SIG-M5 treated with dmso at 0.1 percent for 504 hours (cell line): ENCODE measurements at regions not wholly inside any gene's neighbourhood (a gene's known extent, or its start where the extent isn't known, plus 50 kb on each side); places are given as distances from the start of the nearest gene placed in this dataset.
A peak's percentile ranks its signal among the peaks of the same experiment; 100 is the strongest.
"Not testable (repeated sequence)": the region's sequence is repeated elsewhere in the genome, so short reads cannot be mapped to it uniquely, and the experiment has no call there.

ENCODE experiments used
- DNase-seq: peaks from one replicate; lab custom pipeline; 2025; ENCODE audit not compliant: unreplicated experiment; lab: John Stamatoyannopoulos, UW

DNA sequence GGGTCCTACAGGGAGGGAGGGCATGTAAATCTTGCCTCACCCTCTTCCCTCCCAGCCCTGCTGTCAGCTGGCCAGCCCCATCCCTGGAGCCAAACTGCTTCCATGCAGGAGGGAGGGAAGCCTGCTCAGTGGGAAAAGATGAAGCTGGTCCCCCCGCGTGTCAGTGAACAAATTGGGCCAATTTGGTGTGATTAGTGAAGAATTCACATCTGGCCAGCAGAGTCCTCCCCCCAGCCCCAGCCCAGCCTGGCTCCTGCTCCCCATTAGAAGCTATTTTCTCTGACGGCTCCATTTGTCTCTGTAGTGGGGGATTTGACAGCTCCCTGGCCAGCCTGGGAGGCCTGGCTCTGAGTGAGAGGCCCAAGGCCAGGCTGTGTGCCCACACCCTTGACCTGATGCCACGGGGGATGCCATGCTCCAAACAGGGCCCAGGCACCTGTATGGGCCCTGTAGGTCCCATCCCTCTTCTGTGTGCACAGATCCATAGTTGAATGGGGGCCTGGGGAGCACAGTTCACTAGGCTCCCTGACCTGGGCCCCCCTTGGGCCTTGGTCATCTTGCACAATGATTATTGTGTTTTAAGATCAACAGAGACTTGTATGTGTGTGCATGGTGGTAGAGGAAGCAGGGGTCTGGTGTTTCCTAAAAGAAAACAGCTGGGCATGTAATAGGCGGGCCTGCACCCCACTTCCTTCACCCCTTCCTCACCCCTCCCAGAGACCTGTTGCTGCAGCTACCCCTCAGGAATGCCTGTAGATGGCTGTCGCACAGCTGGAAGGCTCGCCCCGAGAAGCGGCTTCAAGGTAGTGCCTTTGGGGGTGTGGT lies 50.7 kb upstream of the TAC4 start:
- DNase-seq, result no peak

DNA sequence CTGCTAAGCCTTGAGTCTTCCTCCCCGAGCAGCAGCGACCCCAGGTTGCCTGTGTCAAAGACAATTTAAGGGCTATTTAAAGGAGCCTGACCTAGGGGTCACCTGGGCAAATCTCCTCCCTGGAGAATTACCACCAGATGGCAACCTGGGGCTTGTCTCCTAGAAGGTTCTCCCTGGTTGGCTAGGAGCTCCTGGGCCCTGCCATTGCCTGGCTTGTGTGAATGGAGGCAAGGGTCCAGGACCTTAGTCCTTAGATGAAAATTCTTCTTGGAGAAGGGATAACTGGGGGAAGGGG lies 51.3 kb upstream of the TAC4 start:
- DNase-seq, result no peak

GRCh38 chr17:49899588-49899987 lies 51.7 kb upstream of the TAC4 start:
- DNase-seq, result no peak

- not testable (repeated sequence) for DNase-seq
Measured at GRCh38 chr17:49900801-49901200, 52.9 kb upstream of the TAC4 start.

DNA sequence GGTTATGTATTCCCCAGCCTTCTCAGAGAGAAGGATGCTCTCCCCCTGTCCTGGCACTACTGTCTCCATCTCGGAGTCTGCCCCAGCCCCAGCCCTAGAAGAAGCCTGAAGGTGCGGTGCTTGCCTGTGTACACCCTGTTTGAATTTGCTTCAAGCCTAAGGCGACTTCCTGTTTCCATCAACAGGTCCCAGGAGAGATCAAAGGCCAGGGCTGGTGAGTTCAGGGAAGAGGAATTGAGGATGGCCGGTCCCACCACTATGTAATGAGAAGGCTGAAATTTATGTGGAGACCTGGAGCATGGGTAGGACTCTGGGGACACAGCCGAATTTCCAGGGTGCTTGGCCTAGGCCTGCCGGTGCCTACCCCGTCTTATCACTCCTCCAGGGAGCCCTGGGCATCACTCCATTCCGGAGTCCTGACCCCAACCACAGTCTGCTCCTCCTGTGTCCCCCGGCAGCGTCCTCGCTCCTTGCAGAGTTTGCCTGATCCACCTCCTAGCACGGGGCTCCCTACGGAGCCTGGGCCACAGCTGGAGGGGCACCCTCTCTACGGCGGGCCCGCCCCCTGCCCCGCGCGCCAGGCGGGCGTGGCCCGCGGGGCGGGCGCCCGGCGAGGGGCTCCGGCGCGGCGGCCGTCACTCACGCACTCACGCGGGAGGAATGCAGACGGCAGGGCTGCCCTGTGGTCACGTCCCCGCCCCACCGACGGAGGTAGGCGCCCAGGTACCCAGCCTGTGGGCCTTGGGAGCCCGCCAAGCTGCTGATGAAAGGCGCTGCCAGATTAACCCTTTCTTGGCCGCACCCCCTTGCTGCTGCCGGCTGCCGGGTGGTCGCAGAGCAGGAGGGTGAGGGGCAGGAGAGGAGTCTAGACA lies 53.8 kb upstream of the TAC4 start:
- DNase-seq, result no peak

DNA sequence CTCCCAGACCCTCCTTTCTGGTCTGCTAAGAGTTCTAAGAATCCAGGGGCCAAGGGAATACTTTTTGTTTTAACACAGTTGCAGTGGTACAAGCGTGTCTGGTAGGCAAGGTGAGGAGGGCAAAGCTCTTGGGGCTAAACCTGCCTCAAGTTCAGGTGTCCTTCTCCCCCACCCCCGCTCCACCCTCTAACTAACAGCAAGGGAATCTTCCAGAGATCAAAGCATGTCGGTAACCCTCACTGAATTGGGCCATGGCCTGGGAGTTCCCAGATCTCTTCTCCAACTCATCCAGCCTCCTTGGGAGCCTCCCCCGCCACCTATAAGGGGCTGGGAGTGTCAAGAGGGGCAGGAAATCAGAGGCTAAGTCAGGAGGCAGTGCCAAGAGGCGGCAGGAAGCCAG lies 55.7 kb upstream of the TAC4 start:
- DNase-seq, result no peak

DNA sequence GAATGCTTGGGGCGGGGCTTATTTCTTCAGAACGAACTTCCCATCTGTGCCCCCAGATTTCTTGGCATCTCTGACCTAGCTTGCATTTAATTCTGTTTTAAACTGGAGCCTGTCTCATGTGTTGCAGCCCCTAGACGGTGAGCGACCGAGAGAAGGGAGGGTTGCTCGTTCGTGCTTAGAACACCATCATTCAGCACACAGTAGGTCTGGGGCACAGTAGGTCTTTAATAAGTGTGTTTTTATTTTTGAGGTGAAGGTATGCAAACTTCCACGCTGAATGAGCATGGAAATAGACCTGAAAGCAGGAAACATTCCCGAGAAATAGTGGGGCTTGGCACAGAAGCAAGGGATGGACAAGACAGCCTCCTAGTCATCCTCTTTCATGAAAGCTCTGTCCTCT lies 57.0 kb upstream of the TAC4 start:
- DNase-seq, result no peak

- DNase-seq, result no peak
Measured at GRCh38 chr17:49906531-49907136, 58.8 kb upstream of the TAC4 start.

DNA sequence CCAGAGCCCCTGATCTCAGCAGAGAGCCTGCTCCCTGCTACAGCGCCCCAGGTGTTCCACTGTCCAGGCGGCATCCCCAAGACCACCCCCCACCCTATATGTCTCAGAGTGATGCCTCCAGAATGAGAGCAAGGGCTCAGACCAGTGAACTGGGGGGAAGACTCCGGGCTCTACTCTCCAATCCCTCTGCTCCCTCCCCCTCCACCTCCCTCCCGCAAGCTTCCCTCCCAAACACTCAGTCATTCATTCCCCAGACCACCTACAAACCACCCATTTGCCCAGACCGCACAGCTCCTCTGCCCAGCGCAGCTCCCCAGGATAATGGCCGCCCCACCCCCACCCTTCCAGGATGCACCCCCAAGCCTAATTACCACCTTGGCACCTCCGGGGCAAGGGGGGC lies 59.4 kb upstream of the TAC4 start:
- no peak for DNase-seq

DNA sequence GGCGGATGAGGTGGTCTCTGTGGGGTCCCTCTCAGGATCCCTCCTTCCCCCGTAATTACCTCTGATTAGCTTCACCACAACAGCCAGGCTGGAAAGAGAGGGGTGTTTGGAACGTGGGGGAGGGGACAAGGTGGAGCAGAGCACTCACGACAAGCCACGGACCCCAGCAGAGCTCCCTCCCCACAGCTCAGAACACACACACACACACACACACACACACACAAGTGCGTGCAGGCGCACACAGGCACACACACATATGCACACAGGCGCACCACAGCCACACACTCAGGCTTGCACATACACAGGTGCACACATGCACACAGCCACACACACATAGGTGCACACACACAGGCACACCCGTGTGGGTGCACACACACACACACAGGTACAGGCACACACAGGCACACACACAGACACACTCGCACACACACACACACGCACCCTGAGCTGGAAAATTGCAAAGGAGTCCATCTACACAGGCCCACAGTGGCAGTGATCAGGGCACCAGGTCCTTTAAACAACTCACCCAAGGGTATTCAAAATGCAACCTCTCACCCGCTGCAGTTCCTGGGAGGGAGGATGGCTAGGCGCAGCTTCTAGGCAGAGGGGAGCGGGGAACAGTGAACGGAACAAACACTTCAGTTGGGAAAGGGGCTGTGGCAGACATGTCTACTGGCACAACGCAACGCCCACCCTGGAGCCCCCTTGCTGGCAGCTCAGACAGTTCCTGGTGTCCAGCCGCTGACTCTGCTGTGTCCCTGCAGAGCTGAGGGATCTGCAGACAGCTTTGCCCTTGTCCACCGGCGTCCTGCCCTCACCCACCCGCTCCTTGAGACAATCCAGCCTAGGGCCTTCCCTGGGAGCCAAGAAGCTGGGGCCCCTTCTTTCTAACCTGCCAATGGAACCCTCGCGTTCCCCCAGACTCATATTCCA lies 59.9 kb upstream of the DLX4 start:
- DNase-seq, result no peak

- DNase-seq, result peak; percentile 33
Measured at GRCh38 chr17:49910094-49910857, 58.7 kb upstream of the DLX4 start.

- DNase-seq, result no peak
Measured at GRCh38 chr17:49910858-49911204, 58.2 kb upstream of the DLX4 start.

GRCh38 chr17:49911719-49912118 lies 57.3 kb upstream of the DLX4 start:
- no peak for DNase-seq

- DNase-seq, result no peak
Measured at GRCh38 chr17:49913226-49914095, 55.5 kb upstream of the DLX4 start.

DNA sequence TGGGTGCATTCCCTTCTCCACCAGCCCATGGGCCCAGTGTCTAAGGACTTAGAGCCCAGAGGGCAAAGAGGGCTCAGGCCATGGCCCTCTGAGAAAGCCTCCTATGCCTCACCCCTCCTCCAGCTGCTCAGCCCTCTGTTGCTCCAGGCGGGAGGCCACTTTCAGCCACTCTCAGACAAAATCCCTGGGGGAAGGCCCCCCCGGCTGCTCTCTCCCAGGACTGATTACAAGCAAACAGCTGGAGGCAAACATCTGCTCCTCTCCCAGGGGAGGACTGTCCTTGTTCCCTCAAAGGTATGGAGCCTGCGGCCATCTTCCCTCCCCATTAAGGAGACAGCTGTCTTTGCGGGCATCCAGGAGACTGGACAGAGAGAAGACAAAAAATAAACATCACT lies 54.9 kb upstream of the DLX4 start:
- DNase-seq, result no peak

GRCh38 chr17:49914664-49915063 lies 54.3 kb upstream of the DLX4 start:
- DNase-seq, result no peak

DNA sequence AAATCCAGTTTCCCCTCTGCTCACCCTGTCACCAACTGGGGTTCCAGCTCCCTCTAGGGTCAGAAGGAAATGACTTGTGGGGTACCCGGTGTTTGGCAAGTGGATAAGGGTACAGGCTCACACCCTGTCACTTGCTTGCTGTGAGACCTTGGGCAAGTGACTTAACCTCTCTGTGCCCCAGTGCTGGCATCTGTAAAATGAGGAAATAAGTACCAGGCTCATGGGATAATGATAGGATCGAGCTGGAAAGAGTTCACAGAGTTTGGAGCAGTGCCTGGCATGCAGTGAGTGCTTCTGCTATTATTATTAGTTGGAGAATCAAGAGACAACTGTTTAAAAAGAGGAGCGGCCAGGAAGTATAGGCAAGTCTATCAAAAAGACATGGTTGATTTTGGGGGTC lies 53.7 kb upstream of the DLX4 start:
- no peak for DNase-seq

- no peak for DNase-seq
Measured at GRCh38 chr17:49915670-49916069, 53.3 kb upstream of the DLX4 start.

DNA sequence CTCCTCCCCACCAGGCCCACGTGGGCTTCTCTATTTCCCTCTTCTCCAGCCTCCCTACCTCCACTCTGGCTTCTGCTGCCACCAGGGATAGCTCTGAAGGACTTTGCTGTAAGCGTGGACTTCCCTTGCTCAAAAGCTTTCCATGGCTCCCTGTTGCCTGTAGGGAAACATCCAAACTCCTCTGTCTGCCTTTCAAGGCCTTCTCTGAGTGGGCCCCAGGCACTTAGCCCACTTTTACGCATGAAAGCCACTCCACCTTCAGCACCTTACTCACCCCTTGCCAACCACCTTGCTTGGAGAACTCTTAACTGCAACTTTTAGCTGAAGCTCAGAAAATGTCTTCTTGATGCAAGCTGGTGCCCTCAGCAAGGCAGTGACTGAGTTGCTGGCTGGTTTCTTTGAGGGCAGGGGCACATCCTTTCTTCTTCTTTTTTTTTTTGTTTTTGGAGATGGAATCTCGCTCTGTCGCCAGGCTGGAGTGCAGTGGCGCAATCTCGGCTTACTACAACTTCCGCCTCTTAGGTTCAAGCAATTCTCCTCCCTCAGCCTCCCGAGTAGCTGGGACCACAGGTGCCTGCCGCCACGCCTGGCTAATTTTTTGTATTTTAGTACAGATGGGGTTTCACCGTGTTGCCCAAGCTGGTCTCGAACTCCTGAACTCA lies 52.0 kb upstream of the DLX4 start:
- no peak for DNase-seq
